Spleen (tissue), 11 donors: ENCODE measurements at regions not wholly inside any gene's neighbourhood (a gene's known extent, or its start where the extent isn't known, plus 50 kb on each side); places are given as distances from the start of the nearest gene placed in this dataset.

Source experiments
- DNase-seq: peaks from one replicate; pipeline ENCODE4 v3.0.0-alpha.2; 2020
- H3K27ac ChIP-seq, 8 donors: fragments of 200-600 bp; sonication (generic) in 7 of 8; 1 replicate in 4 of 8; 2 replicates in 4 of 8; pipeline versions ENCODE4 v1.5.0 to v1.8.0; 2016 to 2021; ENCODE audit warnings: inconsistent platforms in 4 of 8, mild to moderate bottlenecking in 4 of 8, moderate library complexity in 1 of 8
- H3K27me3 ChIP-seq, 7 donors: fragments of 200-600 bp; sonication (generic) in 6 of 7; replicated peaks in 1 of 7; 1 replicate in 4 of 7; 2 replicates in 3 of 7; pipeline versions ENCODE4 v1.5.0 to v1.8.0; 2016 to 2021; ENCODE audit warnings: inconsistent platforms in 3 of 7, mild to moderate bottlenecking in 1 of 7
- H3K36me3 ChIP-seq, 6 donors: fragments of 200-600 bp; sonication (generic) in 5 of 6; 1 replicate in 4 of 6; 2 replicates in 2 of 6; pipeline versions ENCODE4 v1.5.0 to v1.8.0; 2016 to 2021; ENCODE audit warnings: inconsistent platforms in 2 of 6
- H3K4me1 ChIP-seq, 6 donors: fragments of 200-600 bp; sonication (generic) in 5 of 6; 1 replicate in 3 of 6; 2 replicates in 3 of 6; pipeline versions ENCODE4 v1.5.0 to v1.8.0; 2016 to 2021; ENCODE audit warnings: inconsistent platforms in 3 of 6
- H3K4me3 ChIP-seq, 8 donors: fragments of 200-600 bp; sonication (generic) in 7 of 8; 1 replicate in 4 of 8; 2 replicates in 4 of 8; pipeline versions ENCODE4 v1.5.0 to v1.8.0; 2016 to 2021; ENCODE audit warnings: inconsistent platforms in 4 of 8, mild to moderate bottlenecking in 4 of 8, moderate library complexity in 2 of 8
- H3K9me3 ChIP-seq, 8 donors: fragments of 200-600 bp; sonication (generic) in 7 of 8; 1 replicate in 4 of 8; 2 replicates in 4 of 8; pipeline versions ENCODE4 v1.5.0 to v1.8.0; 2016 to 2021; ENCODE audit warnings: inconsistent platforms in 4 of 8
- POLR2A ChIP-seq, 3 donors: fragments of 450-650 bp; IDR thresholded peaks; one replicate each; pipeline ENCODE4 v1.5.1; 2017; ENCODE audit warnings: antibody characterized with exemption in 3 of 3, mild to moderate bottlenecking in 1 of 3
- POLR2AphosphoS5 ChIP-seq, 3 donors: sonication (generic); formaldehyde crosslinking; IDR thresholded peaks; one replicate each; pipeline ENCODE4 v1.5.1; 2017; ENCODE audit warnings: antibody characterized with exemption in 3 of 3
- WGBS, 5 donors: extraction: QIAGEN DNeasy Blood & Tissue Kit in 3 of 5; methylation state at CpG; one replicate each; pipeline versions ENCODE4 v1.1.5 to v1.1.7; 2013 to 2018; 5-methylcytosine and 5-hydroxymethylcytosine counted together
- intact Hi-C: fragments of 100-400 bp; cut with DNase I; formaldehyde crosslinking; loops from one replicate; pipeline ENCODE4 v1.15.0; 2023; ENCODE audit warnings: low total_unique reads
- TF ChIP-seq, protein P1 (sequence below), 11 experiments: fragments of 200-600 bp in 7 of 11; fragments of 450-650 bp in 4 of 11; sonication (generic) in 4 of 11; IDR thresholded peaks in 8 of 11; conservative IDR thresholded peaks in 3 of 11; 1 replicate in 7 of 11; 2 replicates in 4 of 11; pipeline versions ENCODE4 v1.4.0 to v1.8.0; 2016 to 2021; ENCODE audit warnings: antibody characterized with exemption in 11 of 11, inconsistent platforms in 4 of 11, mild to moderate bottlenecking in 1 of 11
- donor health status: healthy with polysubstance abuse.
- donor health status: DM: no; HTN: no; CAD: no; lungs with moderate emphysema.
- donor health status: DM: no; HTN: no; CAD: no.
- donor health status: Bipolar disorder and iron deficiency.
- donor health status: healthy.
- donor health status: DM: no; HTN: no; CAD: no.
- donor health status: DM: yes; HTN: yes; CAD: no.

DNA sequence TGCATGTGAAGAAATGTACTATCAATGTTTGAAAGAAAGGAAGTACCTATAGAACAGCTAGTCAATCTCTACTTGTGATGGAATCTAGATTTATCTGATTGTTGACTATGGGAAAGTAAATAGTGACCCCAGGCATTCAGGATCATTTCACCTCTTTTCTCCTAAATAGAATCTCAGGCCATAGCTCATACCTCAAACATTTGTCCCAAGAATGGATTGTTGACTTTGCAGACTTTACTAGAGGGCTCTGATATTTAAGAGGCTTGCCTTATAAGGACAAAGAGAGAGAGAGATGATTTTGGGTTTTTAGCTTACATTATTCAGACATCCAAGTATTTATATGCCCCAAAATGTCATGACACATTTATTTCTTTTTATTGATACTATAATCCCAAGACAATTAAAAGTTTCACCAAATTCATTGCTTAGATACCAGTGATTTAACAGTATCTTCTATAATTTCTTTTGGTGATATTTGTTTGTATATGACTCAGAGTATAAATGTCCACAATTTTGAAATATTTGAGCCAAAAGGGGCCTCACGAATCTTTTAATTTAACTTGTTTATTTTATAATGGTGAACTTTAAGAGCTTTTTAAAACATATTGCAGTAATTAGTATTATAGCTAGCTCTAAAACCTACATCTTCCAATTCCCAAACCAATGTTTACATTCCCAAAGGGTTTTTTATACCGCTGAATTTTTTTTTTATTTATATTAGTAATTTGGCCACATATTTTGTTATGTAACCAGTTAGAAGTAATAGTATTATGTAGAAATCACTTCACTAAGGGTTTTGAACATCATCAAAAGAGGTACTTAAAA, 614.1 kb downstream of the PCDH7 start:
- H3K4me3 ChIP-seq: no peak overlapping the region
- no peaks in the 10 kb centered on the region for H3K9me3 ChIP-seq
- no peak for DNase-seq
- WGBS, 5 donors: 66 to 90% (median 84%) methylated on average over 2 of the region's 2 CpGs
- H3K27me3 ChIP-seq: no peaks in the 10 kb centered on the region
- no peaks in the 10 kb centered on the region for H3K4me1 ChIP-seq
- no peak overlapping the region for H3K27ac ChIP-seq
- intact Hi-C loops: no loop called here
- no peaks in the 10 kb centered on the region for H3K36me3 ChIP-seq
- TF ChIP-seq, protein P1, sequence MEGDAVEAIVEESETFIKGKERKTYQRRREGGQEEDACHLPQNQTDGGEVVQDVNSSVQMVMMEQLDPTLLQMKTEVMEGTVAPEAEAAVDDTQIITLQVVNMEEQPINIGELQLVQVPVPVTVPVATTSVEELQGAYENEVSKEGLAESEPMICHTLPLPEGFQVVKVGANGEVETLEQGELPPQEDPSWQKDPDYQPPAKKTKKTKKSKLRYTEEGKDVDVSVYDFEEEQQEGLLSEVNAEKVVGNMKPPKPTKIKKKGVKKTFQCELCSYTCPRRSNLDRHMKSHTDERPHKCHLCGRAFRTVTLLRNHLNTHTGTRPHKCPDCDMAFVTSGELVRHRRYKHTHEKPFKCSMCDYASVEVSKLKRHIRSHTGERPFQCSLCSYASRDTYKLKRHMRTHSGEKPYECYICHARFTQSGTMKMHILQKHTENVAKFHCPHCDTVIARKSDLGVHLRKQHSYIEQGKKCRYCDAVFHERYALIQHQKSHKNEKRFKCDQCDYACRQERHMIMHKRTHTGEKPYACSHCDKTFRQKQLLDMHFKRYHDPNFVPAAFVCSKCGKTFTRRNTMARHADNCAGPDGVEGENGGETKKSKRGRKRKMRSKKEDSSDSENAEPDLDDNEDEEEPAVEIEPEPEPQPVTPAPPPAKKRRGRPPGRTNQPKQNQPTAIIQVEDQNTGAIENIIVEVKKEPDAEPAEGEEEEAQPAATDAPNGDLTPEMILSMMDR (IDR thresholded peaks at IDR 0.05 in 8 of 11, conservative IDR thresholded peaks at IDR 0.05 in 3 of 11): no peak
- no peak for TF ChIP-seq POLR2AphosphoS5 (IDR thresholded peaks at IDR 0.05)
- no peak for TF ChIP-seq POLR2A (IDR thresholded peaks at IDR 0.05)

DNA sequence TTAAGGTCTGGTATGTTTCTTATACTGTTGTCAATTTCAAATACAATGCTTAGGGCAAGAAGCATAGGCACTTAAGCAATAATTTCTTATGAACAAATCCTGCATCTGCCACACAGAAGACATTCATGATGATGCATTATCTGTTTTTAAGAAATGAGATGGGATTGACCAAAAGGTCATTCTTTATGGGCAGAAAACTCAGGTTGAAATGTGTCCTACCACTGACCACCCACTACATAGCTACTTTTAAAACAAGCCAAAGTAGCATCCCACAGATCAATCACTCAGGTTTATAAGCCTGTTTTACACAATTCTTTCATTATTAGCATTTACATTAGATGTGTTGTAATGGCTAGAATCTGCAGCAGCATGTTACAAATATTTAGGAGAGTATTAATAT, 617.8 kb downstream of the PCDH7 start:
- DNase-seq: no peak
- Histone ChIP-seq H3K4me3 (no peak overlapping the region), H3K27me3 (no peaks in the 10 kb centered on the region), H3K27ac (no peak overlapping the region), H3K9me3 (peaks cover 0 to 25% (median 16%) of the 10 kb centered on the region in 8 donors), H3K36me3 (no peaks in the 10 kb centered on the region), H3K4me1 (no peaks in the 10 kb centered on the region)
- TF ChIP-seq POLR2A (IDR thresholded peaks at IDR 0.05) (no peak), POLR2AphosphoS5 (IDR thresholded peaks at IDR 0.05) (no peak)
- TF ChIP-seq, protein P1 (IDR thresholded peaks at IDR 0.05 in 8 of 11, conservative IDR thresholded peaks at IDR 0.05 in 3 of 11): no peak
- intact Hi-C loops: no loop called here

DNA sequence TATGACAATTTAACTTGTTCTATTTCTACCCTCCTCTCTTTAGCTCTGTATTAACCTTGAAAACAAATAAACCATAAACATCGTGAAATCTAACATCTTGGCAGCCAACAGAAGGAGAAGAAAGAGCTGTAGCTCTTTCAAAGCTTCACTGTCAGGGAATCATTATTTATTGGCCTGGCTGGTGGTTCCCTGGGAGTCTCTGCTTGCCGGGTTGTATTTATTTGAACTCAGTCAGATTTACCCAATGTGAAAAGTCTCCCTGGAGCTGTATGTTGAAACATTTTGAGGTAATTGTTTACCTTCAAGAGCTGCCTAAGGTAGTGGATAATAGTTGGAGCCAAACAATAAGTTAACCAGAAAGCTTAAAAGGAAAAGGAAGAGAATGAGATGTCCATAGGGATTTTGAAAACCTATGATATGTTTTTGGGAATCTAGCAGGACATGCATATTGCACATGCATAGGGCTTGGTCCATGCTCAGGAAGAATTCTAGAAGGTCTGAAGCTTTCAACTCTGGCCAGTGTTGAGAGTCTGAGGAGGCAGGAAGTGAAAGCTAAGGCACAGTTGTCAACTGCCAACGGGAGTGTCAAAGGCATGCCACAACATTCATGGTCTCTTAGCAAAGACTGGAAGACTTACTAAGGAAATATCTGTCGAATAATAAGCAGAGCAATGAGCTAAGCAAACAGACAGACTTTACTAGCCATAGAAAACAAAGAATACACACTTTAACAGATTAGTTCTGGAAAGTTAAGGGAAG, 621.6 kb downstream of the PCDH7 start:
- no peaks in the 10 kb centered on the region for H3K4me1 ChIP-seq
- H3K4me3 ChIP-seq: no peak overlapping the region
- TF ChIP-seq, protein P1 (IDR thresholded peaks at IDR 0.05 in 8 of 11, conservative IDR thresholded peaks at IDR 0.05 in 3 of 11): no peak
- no peak for TF ChIP-seq POLR2A (IDR thresholded peaks at IDR 0.05)
- no peak for TF ChIP-seq POLR2AphosphoS5 (IDR thresholded peaks at IDR 0.05)
- WGBS, 5 donors: 56 to 75% (median 71%) methylated on average over 4 of the region's 4 CpGs
- H3K27me3 ChIP-seq: no peaks in the 10 kb centered on the region
- H3K36me3 ChIP-seq: no peaks in the 10 kb centered on the region
- H3K9me3 ChIP-seq: peaks cover 0 to 34% (median 29%) of the 10 kb centered on the region in 8 donors
- no peak for DNase-seq
- H3K27ac ChIP-seq: no peak overlapping the region
- intact Hi-C loops: no loop called here

DNA sequence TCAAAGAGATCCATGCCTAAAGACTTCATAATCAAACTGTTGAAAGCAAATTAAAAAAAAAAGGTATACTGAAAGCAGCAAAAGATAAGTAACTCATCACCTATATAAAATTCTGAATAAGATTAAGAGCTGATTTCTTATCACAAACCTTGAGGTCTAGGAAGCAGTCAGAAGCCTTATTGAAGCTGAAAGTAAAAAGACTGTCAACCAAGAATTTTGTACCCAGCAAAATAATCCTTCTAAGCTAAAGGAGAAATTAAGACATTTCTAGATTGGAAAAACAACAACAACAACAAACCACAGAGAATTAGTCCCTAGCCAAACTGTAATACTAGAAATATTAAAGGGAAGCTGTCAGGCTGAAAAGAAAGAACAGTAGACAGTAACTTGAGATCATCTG, 622.9 kb downstream of the PCDH7 start:
- TF ChIP-seq POLR2A (IDR thresholded peaks at IDR 0.05): no peak
- TF ChIP-seq, protein P1 (IDR thresholded peaks at IDR 0.05 in 8 of 11, conservative IDR thresholded peaks at IDR 0.05 in 3 of 11): no peak
- no peak for TF ChIP-seq POLR2AphosphoS5 (IDR thresholded peaks at IDR 0.05)
- H3K36me3 ChIP-seq: no peaks in the 10 kb centered on the region
- no peak overlapping the region for H3K27ac ChIP-seq
- no peak for DNase-seq
- H3K4me1 ChIP-seq: no peaks in the 10 kb centered on the region
- no peaks in the 10 kb centered on the region for H3K27me3 ChIP-seq
- intact Hi-C loops: no loop called here
- H3K4me3 ChIP-seq: no peak overlapping the region
- H3K9me3 ChIP-seq: peaks cover 0 to 34% (median 29%) of the 10 kb centered on the region in 8 donors
